SK-N-SH treated with all-trans-retinoic acid at 6 μM for 48 hours (cell line): ENCODE measurements at regions not wholly inside any gene's neighbourhood (a gene's known extent, or its start where the extent isn't known, plus 50 kb on each side); places are given as distances from the start of the nearest gene placed in this dataset.

Experiments used
- ATAC-seq: fragments of 200-7000 bp; cut with Tn5 transposase; 3 replicates; pipeline ENCODE4 v1.9.1; 2020; ENCODE audit warnings: mild to moderate bottlenecking, moderate library complexity
- ARNTL ChIP-seq: fragments of 450-650 bp; formaldehyde crosslinking; IDR thresholded peaks from 2 replicates; pipeline ENCODE4 v1.5.0; 2020; ENCODE audit warnings: low read depth, mild to moderate bottlenecking, moderate library complexity, borderline replicate concordance
- BACH2 ChIP-seq: fragments of 250-450 bp; sonication (Bioruptor Pico); IDR thresholded peaks from 2 replicates; pipeline ENCODE4 v1.9.0; 2021; ENCODE audit warnings: mild to moderate bottlenecking, borderline replicate concordance
- CSDC2 ChIP-seq: fragments of 250-450 bp; sonication (Bioruptor Pico); IDR thresholded peaks from 2 replicates; pipeline ENCODE4 v1.5.0; 2020; ENCODE audit warnings: mild to moderate bottlenecking, moderate library complexity
- ESRRG ChIP-seq: fragments of 250-450 bp; sonication (Bioruptor Pico); IDR thresholded peaks from 2 replicates; pipeline ENCODE4 v1.6.1; 2021; ENCODE audit warnings: mild to moderate bottlenecking
- GLIS3 ChIP-seq: fragments of 250-450 bp; sonication (Bioruptor Pico); IDR thresholded peaks from 2 replicates; pipeline ENCODE4 v1.5.0; 2020; ENCODE audit warnings: mild to moderate bottlenecking, moderate library complexity
- ISL1 ChIP-seq: fragments of 250-450 bp; sonication (Bioruptor Pico); IDR thresholded peaks from 2 replicates; pipeline ENCODE4 v2.1.2; 2022; ENCODE audit warnings: mild to moderate bottlenecking, moderate library complexity
- RARB ChIP-seq: fragments of 250-450 bp; sonication (Bioruptor Pico); IDR thresholded peaks from 2 replicates; pipeline ENCODE4 v1.8.0; 2021; ENCODE audit warnings: mild to moderate bottlenecking, moderate library complexity
- SNAI2 ChIP-seq: fragments of 250-450 bp; sonication (Bioruptor Pico); IDR thresholded peaks from 2 replicates; pipeline ENCODE4 v1.5.0; 2020; ENCODE audit warnings: mild to moderate bottlenecking, moderate library complexity
- ZC3H10 ChIP-seq: fragments of 250-450 bp; sonication (Bioruptor Pico); IDR thresholded peaks from 2 replicates; pipeline ENCODE4 v1.5.1; 2021; ENCODE audit warnings: mild to moderate bottlenecking, moderate library complexity
- ZFP30 ChIP-seq: fragments of 450-650 bp; formaldehyde crosslinking; IDR thresholded peaks from 2 replicates; pipeline ENCODE4 v1.5.0; 2022; ENCODE audit warnings: mild to moderate bottlenecking, moderate library complexity
- TF ChIP-seq, protein P1 (sequence below): fragments of 250-450 bp; sonication (Bioruptor Pico); IDR thresholded peaks from 2 replicates; pipeline ENCODE4 v1.8.0; 2021; ENCODE audit warnings: low read depth, mild to moderate bottlenecking, moderate library complexity, borderline replicate concordance
- TF ChIP-seq, protein P2 (sequence below): fragments of 250-450 bp; sonication (Bioruptor Pico); IDR thresholded peaks from 2 replicates; pipeline ENCODE4 v1.8.0; 2020; ENCODE audit warnings: mild to moderate bottlenecking, moderate library complexity, borderline replicate concordance

DNA sequence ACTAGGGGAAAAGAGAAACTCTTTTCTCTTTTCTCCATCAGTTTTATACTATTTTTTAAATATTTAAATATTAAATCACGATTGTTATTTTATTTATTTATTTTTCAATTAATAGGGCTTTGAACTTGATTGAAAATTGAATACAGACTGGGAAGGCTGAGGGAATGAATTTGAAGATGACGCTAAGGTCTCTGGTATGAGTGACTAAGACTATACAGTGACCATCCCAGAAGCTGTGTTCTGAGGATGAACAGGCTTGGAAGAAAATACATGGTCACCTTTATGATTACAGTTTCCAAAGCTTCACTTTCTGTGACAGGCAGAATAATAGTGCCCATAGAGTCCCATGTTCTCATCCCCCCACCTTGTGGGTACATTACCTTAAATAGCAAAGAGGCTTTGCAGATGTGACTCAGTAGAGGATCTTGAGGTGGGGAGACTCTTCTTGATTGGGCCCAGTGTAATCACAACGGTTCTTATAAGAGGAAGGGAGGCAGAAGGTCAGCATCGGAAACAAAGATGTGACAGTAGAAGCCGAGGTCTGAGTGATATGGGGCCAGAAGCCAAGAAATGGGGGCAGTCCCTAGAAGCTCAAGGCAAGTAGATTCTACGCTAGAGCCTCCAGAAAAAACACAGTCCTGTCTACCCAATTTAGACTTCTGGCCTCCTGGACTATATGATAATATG lies 51.0 kb upstream of the LPP start:
- ATAC-seq = no peak
- TF ChIP-seq, protein P1, sequence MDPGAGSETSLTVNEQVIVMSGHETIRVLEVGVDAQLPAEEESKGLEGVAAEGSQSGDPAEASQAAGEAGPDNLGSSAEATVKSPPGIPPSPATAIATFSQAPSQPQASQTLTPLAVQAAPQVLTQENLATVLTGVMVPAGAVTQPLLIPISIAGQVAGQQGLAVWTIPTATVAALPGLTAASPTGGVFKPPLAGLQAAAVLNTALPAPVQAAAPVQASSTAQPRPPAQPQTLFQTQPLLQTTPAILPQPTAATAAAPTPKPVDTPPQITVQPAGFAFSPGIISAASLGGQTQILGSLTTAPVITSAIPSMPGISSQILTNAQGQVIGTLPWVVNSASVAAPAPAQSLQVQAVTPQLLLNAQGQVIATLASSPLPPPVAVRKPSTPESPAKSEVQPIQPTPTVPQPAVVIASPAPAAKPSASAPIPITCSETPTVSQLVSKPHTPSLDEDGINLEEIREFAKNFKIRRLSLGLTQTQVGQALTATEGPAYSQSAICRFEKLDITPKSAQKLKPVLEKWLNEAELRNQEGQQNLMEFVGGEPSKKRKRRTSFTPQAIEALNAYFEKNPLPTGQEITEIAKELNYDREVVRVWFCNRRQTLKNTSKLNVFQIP (CRISPR knock-in tag) = no peak
- TF ChIP-seq CSDC2 (CRISPR knock-in tag) (no peak), ZC3H10 (CRISPR knock-in tag) (no peak)

DNA sequence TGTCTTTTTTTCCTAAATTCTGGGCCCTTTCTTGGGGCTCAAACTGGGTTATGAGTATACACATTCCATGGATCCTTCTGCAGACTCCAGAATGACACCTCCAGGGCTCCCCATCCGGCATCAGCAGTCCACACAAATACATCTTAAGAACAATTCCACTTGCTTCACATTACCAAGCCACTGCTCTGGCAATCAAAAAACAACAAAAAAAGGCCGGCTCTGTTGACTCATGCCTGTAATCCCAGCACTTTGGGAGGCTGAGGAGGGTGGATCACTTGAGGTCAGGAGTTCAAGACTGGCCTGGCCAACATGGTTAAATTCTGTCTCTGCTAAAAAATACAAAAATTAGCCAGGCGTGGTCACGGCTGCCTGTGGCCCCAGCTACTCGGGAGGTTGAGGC lies 49.9 kb upstream of the LPP start:
- no peak for ATAC-seq
- no peak for TF ChIP-seq RARB (CRISPR knock-in tag)
- TF ChIP-seq GLIS3 (CRISPR knock-in tag) = no peak
- TF ChIP-seq ESRRG (CRISPR knock-in tag) = no peak
- TF ChIP-seq ISL1 (CRISPR knock-in tag) = no peak
- no peak for TF ChIP-seq BACH2 (CRISPR knock-in tag)
- no peak for TF ChIP-seq ARNTL (CRISPR knock-in tag)
- TF ChIP-seq SNAI2 (CRISPR knock-in tag) = no peak
- no peak for TF ChIP-seq ZFP30 (CRISPR knock-in tag)
- TF ChIP-seq, protein P2, sequence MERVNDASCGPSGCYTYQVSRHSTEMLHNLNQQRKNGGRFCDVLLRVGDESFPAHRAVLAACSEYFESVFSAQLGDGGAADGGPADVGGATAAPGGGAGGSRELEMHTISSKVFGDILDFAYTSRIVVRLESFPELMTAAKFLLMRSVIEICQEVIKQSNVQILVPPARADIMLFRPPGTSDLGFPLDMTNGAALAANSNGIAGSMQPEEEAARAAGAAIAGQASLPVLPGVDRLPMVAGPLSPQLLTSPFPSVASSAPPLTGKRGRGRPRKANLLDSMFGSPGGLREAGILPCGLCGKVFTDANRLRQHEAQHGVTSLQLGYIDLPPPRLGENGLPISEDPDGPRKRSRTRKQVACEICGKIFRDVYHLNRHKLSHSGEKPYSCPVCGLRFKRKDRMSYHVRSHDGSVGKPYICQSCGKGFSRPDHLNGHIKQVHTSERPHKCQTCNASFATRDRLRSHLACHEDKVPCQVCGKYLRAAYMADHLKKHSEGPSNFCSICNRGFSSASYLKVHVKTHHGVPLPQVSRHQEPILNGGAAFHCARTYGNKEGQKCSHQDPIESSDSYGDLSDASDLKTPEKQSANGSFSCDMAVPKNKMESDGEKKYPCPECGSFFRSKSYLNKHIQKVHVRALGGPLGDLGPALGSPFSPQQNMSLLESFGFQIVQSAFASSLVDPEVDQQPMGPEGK (CRISPR knock-in tag) = no peak
